ENCODE measurements at regions not wholly inside any gene's neighbourhood (a gene's known extent, or its start where the extent isn't known, plus 50 kb on each side); places are given as distances from the start of the nearest gene placed in this dataset.

- Histone ChIP-seq H3K4me1 (ENCODE audit: control insufficient read depth in 1 of 2, insufficient read depth in 2 of 2, low read length in 2 of 2) (no peaks in the 10 kb centered on the region), H3K9ac (ENCODE audit: low read length) (no peak overlapping the region), H4K20me1 (ENCODE audit: insufficient read depth) (no peaks in the 10 kb centered on the region), H3K36me3 (ENCODE audit: control insufficient read depth in 1 of 2, insufficient read depth in 2 of 2, low read length in 2 of 2) (no peaks in the 10 kb centered on the region), H2AFZ (ENCODE audit: low read depth, low read length, poor library complexity, severe bottlenecking) (no peak overlapping the region), H3K4me2 (ENCODE audit: low read length) (no peak overlapping the region), H3K79me2 (ENCODE audit: insufficient read depth, low read length) (no peaks in the 10 kb centered on the region), H3K27me3 (ENCODE audit: insufficient read depth, low read length) (peaks cover 9% of the 10 kb centered on the region; the same call in 1 of the 2 replicates), H3K9me3 (ENCODE audit: control insufficient read depth in 1 of 2, insufficient read depth in 1 of 2, low read depth in 1 of 2, low read length in 2 of 2) (peaks cover 0 to 5% of the 10 kb centered on the region in 2 experiments; a peak in 1 of 4 replicates), H3K9me2 (ENCODE audit: insufficient read depth) (no peaks in the 10 kb centered on the region), H3K4me3 (replicated peaks in 1 of 2; ENCODE audit: low read depth in 1 of 2, low read length in 2 of 2) (no peak overlapping the region), H3K27ac (ENCODE audit: low read depth, low read length) (no peak overlapping the region)
- DNase-seq (ENCODE audit: low read depth, low spot score), result no peak
- ChIA-PET CTCF (no interaction called here), POLR2A (no interaction called here), RAD21 (ENCODE audit: low non-redundant PET in 1 of 2, low total read pairs in 2 of 2, uncharacterized antibody in 2 of 2, unreplicated experiment in 2 of 2) (no interaction called here)
- BruUV-seq (replicated peaks), result no TSS peak
- TF ChIP-seq ZNF274 (IDR thresholded peaks at IDR 0.05; ENCODE audit: low read depth, low read length) (no peak), ZFX (IDR thresholded peaks at IDR 0.05) (no peak), CTCF (IDR thresholded peaks at IDR 0.05 in 2 of 3, conservative IDR thresholded peaks at IDR 0.05 in 1 of 3; ENCODE audit: borderline replicate concordance in 1 of 3, insufficient read depth in 1 of 3, low read depth in 2 of 3, low read length in 2 of 3) (no peak), SIN3A (IDR thresholded peaks at IDR 0.05; ENCODE audit: low read depth) (no peak), EZH2phosphoT487 (IDR thresholded peaks at IDR 0.05; ENCODE audit: borderline replicate concordance) (no peak), REST (IDR thresholded peaks at IDR 0.05; ENCODE audit: low read depth) (no peak), RAD21 (IDR thresholded peaks at IDR 0.05; ENCODE audit: low read depth) (no peak), SRF (IDR thresholded peaks at IDR 0.05; ENCODE audit: low read depth) (no peak), SP1 (IDR thresholded peaks at IDR 0.05; ENCODE audit: low read depth) (no peak), CBX3 (IDR thresholded peaks at IDR 0.05; ENCODE audit: low read depth) (no peak), POLR2AphosphoS5 (IDR thresholded peaks at IDR 0.05; ENCODE audit: low read depth, low read length) (no peak), CEBPB (IDR thresholded peaks at IDR 0.05; ENCODE audit: low read depth) (no peak)
- TF ChIP-seq, protein P1, sequence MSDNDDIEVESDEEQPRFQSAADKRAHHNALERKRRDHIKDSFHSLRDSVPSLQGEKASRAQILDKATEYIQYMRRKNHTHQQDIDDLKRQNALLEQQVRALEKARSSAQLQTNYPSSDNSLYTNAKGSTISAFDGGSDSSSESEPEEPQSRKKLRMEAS (IDR thresholded peaks at IDR 0.05), result no peak
- intact Hi-C loops (cut with micrococcal nuclease), result no loop called here
- ATAC-seq, result no peak
Observed at GRCh38 chr15:53397041-53397616, 362.3 kb downstream of the WDR72 start.
